HCT116 (cell line): ENCODE measurements at regions not wholly inside any gene's neighbourhood (a gene's known extent, or its start where the extent isn't known, plus 50 kb on each side); places are given as distances from the start of the nearest gene placed in this dataset.

Source experiments
- ATAC-seq: fragments of 200-7000 bp; cut with Tn5 transposase; 2 replicates; pipeline ENCODE4 v1.9.1; 2020; ENCODE audit warnings: mild to moderate bottlenecking, moderate library complexity
- BruUV-seq: library from RNA; stranded (reverse); fragments of 400-500 nt; replicated peaks from 2 replicates; lab custom pipeline; 2021; lab: Mats Ljungman, UMichigan
- CTCF ChIA-PET: fragments of 300-600 bp; sonication (Branson Sonifier 250); formaldehyde crosslinking; loops from one replicate; lab custom pipeline; 2021; ENCODE audit warnings: antibody characterized with exemption; lab: Charles Lee
- POLR2A ChIA-PET: fragments of 300-600, 350-600 bp; sonication (Branson Sonifier 250); formaldehyde crosslinking; loops from one replicate; lab custom pipeline; 2021; ENCODE audit warnings: antibody characterized with exemption; lab: Charles Lee
- RAD21 ChIA-PET, 2 experiments: fragments of 300-600 bp; sonication (Branson Sonifier 250); formaldehyde crosslinking; loops; one replicate each; lab custom pipeline; 2023; ENCODE audit warnings: low total read pairs in 2 of 2; ENCODE audit not compliant: uncharacterized antibody in 2 of 2, unreplicated experiment in 2 of 2, low non-redundant PET in 1 of 2; lab: Charles Lee
- DNase-seq: peaks from one replicate; pipeline ENCODE4 v3.0.0-alpha.2; 2010; ENCODE audit warnings: low read depth, low spot score
- H2AFZ ChIP-seq: fragments of 200-600 bp; shearing (Covaris generic), sonication (generic); 2 replicates; pipeline ENCODE4 v1.6.1; 2017; ENCODE audit warnings: low read depth, mixed run types, mixed read lengths, antibody characterized with exemption, low read length; ENCODE audit not compliant: poor library complexity, severe bottlenecking
- H3K27ac ChIP-seq: 2 replicates; pipeline ENCODE4 v1.5.1; 2012; ENCODE audit warnings: low read depth, low read length
- H3K27me3 ChIP-seq: fragments of 200-600 bp; sonication (generic); 2 replicates; pipeline ENCODE4 v1.6.1; 2016; ENCODE audit warnings: mixed run types, low read length, mixed read lengths; ENCODE audit not compliant: insufficient read depth
- H3K36me3 ChIP-seq, 2 experiments: fragments of 200-500 bp in 1 of 2; fragments of 200-600 bp in 1 of 2; sonication (Bioruptor generic) in 1 of 2; sonication (generic) in 1 of 2; 2 replicates each; pipeline versions ENCODE4 v1.5.1 to v1.6.1; 2014 to 2016; ENCODE audit warnings: low read length in 2 of 2, inconsistent platforms in 1 of 2, mixed read lengths in 1 of 2, mixed run types in 1 of 2; ENCODE audit not compliant: insufficient read depth in 2 of 2, control insufficient read depth in 1 of 2
- H3K4me1 ChIP-seq, 2 experiments: fragments of 200-600 bp in 1 of 2; sonication (generic) in 1 of 2; 2 replicates each; pipeline versions ENCODE4 v1.5.1 to v1.6.1; 2012 to 2017; ENCODE audit warnings: low read length in 2 of 2, inconsistent platforms in 1 of 2, mild to moderate bottlenecking in 1 of 2, mixed read lengths in 1 of 2, mixed run types in 1 of 2, moderate library complexity in 1 of 2; ENCODE audit not compliant: insufficient read depth in 2 of 2, control insufficient read depth in 1 of 2
- H3K4me2 ChIP-seq: fragments of 200-600 bp; sonication (generic); 2 replicates; pipeline ENCODE4 v1.6.1; 2017; ENCODE audit warnings: mixed run types, low read length, mixed read lengths
- H3K4me3 ChIP-seq, 2 experiments: fragments of 200-600 bp in 1 of 2; sonication (generic) in 1 of 2; replicated peaks in 1 of 2; 2 replicates each; pipeline ENCODE4 v1.5.1; 2011 to 2016; ENCODE audit warnings: low read length in 2 of 2, control low read depth in 1 of 2, low read depth in 1 of 2, mild to moderate bottlenecking in 1 of 2, mixed read lengths in 1 of 2, mixed run types in 1 of 2
- H3K79me2 ChIP-seq: fragments of 200-600 bp; sonication (generic); 2 replicates; pipeline ENCODE4 v1.6.1; 2017; ENCODE audit warnings: mild to moderate bottlenecking, mixed run types, low read length, moderate library complexity, mixed read lengths; ENCODE audit not compliant: insufficient read depth
- H3K9ac ChIP-seq: fragments of 200-600 bp; sonication (generic); 2 replicates; pipeline ENCODE4 v1.6.1; 2016; ENCODE audit warnings: low read length, mixed read lengths
- H3K9me2 ChIP-seq: fragments of 200-600 bp; sonication (generic), shearing (Covaris generic); 2 replicates; pipeline ENCODE4 v1.6.1; 2017; ENCODE audit warnings: mixed run types, mild to moderate bottlenecking, moderate library complexity; ENCODE audit not compliant: insufficient read depth
- H3K9me3 ChIP-seq, 2 experiments: fragments of 200-500 bp in 1 of 2; fragments of 200-600 bp in 1 of 2; sonication (Bioruptor generic) in 1 of 2; sonication (generic) in 1 of 2; 2 replicates each; pipeline ENCODE4 v1.6.1; 2014 to 2017; ENCODE audit warnings: low read length in 2 of 2, mixed read lengths in 2 of 2, inconsistent platforms in 1 of 2, low read depth in 1 of 2, mild to moderate bottlenecking in 1 of 2, mixed run types in 1 of 2, moderate library complexity in 1 of 2; ENCODE audit not compliant: control insufficient read depth in 1 of 2, insufficient read depth in 1 of 2
- H4K20me1 ChIP-seq: fragments of 200-600 bp; sonication (generic), shearing (Covaris generic); 2 replicates; pipeline ENCODE4 v1.6.1; 2017; ENCODE audit warnings: mixed run types, mild to moderate bottlenecking, moderate library complexity; ENCODE audit not compliant: insufficient read depth
- EGR1 ChIP-seq: IDR thresholded peaks from 2 replicates; pipeline ENCODE4 v1.6.1; 2012; ENCODE audit warnings: low read depth
- ELF1 ChIP-seq: IDR thresholded peaks from 2 replicates; pipeline ENCODE4 v1.6.1; 2012; ENCODE audit warnings: low read depth, borderline replicate concordance
- EZH2phosphoT487 ChIP-seq: fragments of 200-600 bp; IDR thresholded peaks from 2 replicates; pipeline ENCODE4 v1.6.1; 2018; ENCODE audit warnings: antibody characterized with exemption, borderline replicate concordance
- JUND ChIP-seq: IDR thresholded peaks from 2 replicates; pipeline ENCODE4 v1.6.1; 2012
- POLR2A ChIP-seq: IDR thresholded peaks from 2 replicates; pipeline ENCODE4 v1.7.0; 2011; ENCODE audit warnings: borderline replicate concordance; ENCODE audit not compliant: insufficient read depth, insufficient read length; ENCODE audit errors: extremely low read depth
- POLR2AphosphoS5 ChIP-seq: IDR thresholded peaks from 2 replicates; pipeline ENCODE4 v1.6.1; 2011; ENCODE audit warnings: mild to moderate bottlenecking, low read depth, low read length, moderate library complexity
- RAD21 ChIP-seq: IDR thresholded peaks from 2 replicates; pipeline ENCODE4 v1.6.1; 2012; ENCODE audit warnings: low read depth, mild to moderate bottlenecking
- SIN3A ChIP-seq: IDR thresholded peaks from 2 replicates; pipeline ENCODE4 v1.6.1; 2012; ENCODE audit warnings: low read depth
- TCF7L2 ChIP-seq: IDR thresholded peaks from 2 replicates; pipeline ENCODE4 v1.7.0; 2011; ENCODE audit warnings: borderline replicate concordance, inconsistent platforms; ENCODE audit not compliant: insufficient read depth, insufficient read length; ENCODE audit errors: extremely low read depth
- ZBTB33 ChIP-seq: IDR thresholded peaks from 2 replicates; pipeline ENCODE4 v1.6.1; 2011; ENCODE audit warnings: mild to moderate bottlenecking, low read length, moderate library complexity; ENCODE audit not compliant: insufficient replicate concordance; ENCODE audit errors: extremely low read depth
- ZNF274 ChIP-seq: fragments of 200-500 bp; sonication (Bioruptor generic); IDR thresholded peaks from 2 replicates; pipeline ENCODE4 v1.6.1; 2014; ENCODE audit warnings: mild to moderate bottlenecking, low read depth, low read length, inconsistent platforms
- intact Hi-C: fragments of 100-400 bp; cut with micrococcal nuclease; formaldehyde crosslinking; loops from 2 replicates; pipeline ENCODE4 v1.10.0; 2022
- TF ChIP-seq, protein P1 (sequence below), 3 experiments: fragments of 200-600 bp in 1 of 3; sonication (generic) in 1 of 3; IDR thresholded peaks in 2 of 3; conservative IDR thresholded peaks in 1 of 3; 2 replicates each; pipeline ENCODE4 v1.5.1; 2012 to 2017; ENCODE audit warnings: low read depth in 2 of 3, low read length in 2 of 3, antibody characterized with exemption in 1 of 3, borderline replicate concordance in 1 of 3, control low read depth in 1 of 3, mild to moderate bottlenecking in 1 of 3, mixed read lengths in 1 of 3, mixed run types in 1 of 3, moderate library complexity in 1 of 3; ENCODE audit not compliant: insufficient read depth in 1 of 3
- TF ChIP-seq, protein P2 (sequence below): IDR thresholded peaks from 2 replicates; pipeline ENCODE4 v1.6.1; 2012; ENCODE audit warnings: low read depth

GRCh38 chr5:162391833-162392232 lies 324.3 kb downstream of the GABRG2 start:
- H3K27ac ChIP-seq = no peak overlapping the region
- H4K20me1 ChIP-seq = no peaks in the 10 kb centered on the region
- ATAC-seq (no peak), DNase-seq (no peak)
- no TSS peak for BruUV-seq
- H3K36me3 ChIP-seq = no peaks in the 10 kb centered on the region
- ChIA-PET POLR2A (no interaction called here), RAD21 (no interaction called here), CTCF (no interaction called here)
- no peak overlapping the region for H3K9ac ChIP-seq
- H3K27me3 ChIP-seq = no peaks in the 10 kb centered on the region
- no peak overlapping the region for H2AFZ ChIP-seq
- H3K79me2 ChIP-seq = no peaks in the 10 kb centered on the region
- H3K9me3 ChIP-seq = peaks cover 0 to 12% of the 10 kb centered on the region in 2 experiments; a peak in 2 of 4 replicates
- H3K4me2 ChIP-seq = no peak overlapping the region
- intact Hi-C loops = no loop called here
- TF ChIP-seq POLR2AphosphoS5 = no peak
- H3K4me3 ChIP-seq = no peak overlapping the region
- no peaks in the 10 kb centered on the region for H3K4me1 ChIP-seq
- no peaks in the 10 kb centered on the region for H3K9me2 ChIP-seq

GRCh38 chr5:162392336-162392735 lies 324.8 kb downstream of the GABRG2 start:
- DNase-seq = no peak
- CTCF ChIA-PET = no interaction called here
- TF ChIP-seq EGR1 (no peak), ZBTB33 (no peak), POLR2A (no peak), TCF7L2 (no peak), POLR2AphosphoS5 (no peak), EZH2phosphoT487 (no peak), SIN3A (no peak), ZNF274 (no peak), ELF1 (no peak), JUND (no peak), RAD21 (no peak)
- TF ChIP-seq, protein P1, sequence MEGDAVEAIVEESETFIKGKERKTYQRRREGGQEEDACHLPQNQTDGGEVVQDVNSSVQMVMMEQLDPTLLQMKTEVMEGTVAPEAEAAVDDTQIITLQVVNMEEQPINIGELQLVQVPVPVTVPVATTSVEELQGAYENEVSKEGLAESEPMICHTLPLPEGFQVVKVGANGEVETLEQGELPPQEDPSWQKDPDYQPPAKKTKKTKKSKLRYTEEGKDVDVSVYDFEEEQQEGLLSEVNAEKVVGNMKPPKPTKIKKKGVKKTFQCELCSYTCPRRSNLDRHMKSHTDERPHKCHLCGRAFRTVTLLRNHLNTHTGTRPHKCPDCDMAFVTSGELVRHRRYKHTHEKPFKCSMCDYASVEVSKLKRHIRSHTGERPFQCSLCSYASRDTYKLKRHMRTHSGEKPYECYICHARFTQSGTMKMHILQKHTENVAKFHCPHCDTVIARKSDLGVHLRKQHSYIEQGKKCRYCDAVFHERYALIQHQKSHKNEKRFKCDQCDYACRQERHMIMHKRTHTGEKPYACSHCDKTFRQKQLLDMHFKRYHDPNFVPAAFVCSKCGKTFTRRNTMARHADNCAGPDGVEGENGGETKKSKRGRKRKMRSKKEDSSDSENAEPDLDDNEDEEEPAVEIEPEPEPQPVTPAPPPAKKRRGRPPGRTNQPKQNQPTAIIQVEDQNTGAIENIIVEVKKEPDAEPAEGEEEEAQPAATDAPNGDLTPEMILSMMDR (IDR thresholded peaks at IDR 0.05 in 2 of 3, conservative IDR thresholded peaks at IDR 0.05 in 1 of 3; ENCODE audit: borderline replicate concordance in 1 of 3, insufficient read depth in 1 of 3, low read depth in 2 of 3, low read length in 2 of 3) = no peak
- TF ChIP-seq, protein P2, sequence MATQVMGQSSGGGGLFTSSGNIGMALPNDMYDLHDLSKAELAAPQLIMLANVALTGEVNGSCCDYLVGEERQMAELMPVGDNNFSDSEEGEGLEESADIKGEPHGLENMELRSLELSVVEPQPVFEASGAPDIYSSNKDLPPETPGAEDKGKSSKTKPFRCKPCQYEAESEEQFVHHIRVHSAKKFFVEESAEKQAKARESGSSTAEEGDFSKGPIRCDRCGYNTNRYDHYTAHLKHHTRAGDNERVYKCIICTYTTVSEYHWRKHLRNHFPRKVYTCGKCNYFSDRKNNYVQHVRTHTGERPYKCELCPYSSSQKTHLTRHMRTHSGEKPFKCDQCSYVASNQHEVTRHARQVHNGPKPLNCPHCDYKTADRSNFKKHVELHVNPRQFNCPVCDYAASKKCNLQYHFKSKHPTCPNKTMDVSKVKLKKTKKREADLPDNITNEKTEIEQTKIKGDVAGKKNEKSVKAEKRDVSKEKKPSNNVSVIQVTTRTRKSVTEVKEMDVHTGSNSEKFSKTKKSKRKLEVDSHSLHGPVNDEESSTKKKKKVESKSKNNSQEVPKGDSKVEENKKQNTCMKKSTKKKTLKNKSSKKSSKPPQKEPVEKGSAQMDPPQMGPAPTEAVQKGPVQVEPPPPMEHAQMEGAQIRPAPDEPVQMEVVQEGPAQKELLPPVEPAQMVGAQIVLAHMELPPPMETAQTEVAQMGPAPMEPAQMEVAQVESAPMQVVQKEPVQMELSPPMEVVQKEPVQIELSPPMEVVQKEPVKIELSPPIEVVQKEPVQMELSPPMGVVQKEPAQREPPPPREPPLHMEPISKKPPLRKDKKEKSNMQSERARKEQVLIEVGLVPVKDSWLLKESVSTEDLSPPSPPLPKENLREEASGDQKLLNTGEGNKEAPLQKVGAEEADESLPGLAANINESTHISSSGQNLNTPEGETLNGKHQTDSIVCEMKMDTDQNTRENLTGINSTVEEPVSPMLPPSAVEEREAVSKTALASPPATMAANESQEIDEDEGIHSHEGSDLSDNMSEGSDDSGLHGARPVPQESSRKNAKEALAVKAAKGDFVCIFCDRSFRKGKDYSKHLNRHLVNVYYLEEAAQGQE = no peak

More at GRCh38 chr5:162392336-162392735, 324.8 kb downstream of the GABRG2 start:
- peaks cover 0 to 12% of the 10 kb centered on the region in 2 experiments; a peak in 2 of 4 replicates for H3K9me3 ChIP-seq
- H3K27ac ChIP-seq = no peak overlapping the region
- H3K4me1 ChIP-seq = no peaks in the 10 kb centered on the region
- no peaks in the 10 kb centered on the region for H3K79me2 ChIP-seq
- no peak for ATAC-seq
- H3K4me3 ChIP-seq = no peak overlapping the region
- no peak overlapping the region for H2AFZ ChIP-seq
- no peaks in the 10 kb centered on the region for H3K27me3 ChIP-seq
- no peak overlapping the region for H3K4me2 ChIP-seq
- no TSS peak for BruUV-seq
- intact Hi-C loops = no loop called here
- no peaks in the 10 kb centered on the region for H3K36me3 ChIP-seq
- no peak overlapping the region for H3K9ac ChIP-seq
- H4K20me1 ChIP-seq = no peaks in the 10 kb centered on the region
- H3K9me2 ChIP-seq = no peaks in the 10 kb centered on the region
- POLR2A ChIA-PET = no interaction called here
- RAD21 ChIA-PET = no interaction called here
